ENCODE measurements at regions not wholly inside any gene's neighbourhood (a gene's known extent, or its start where the extent isn't known, plus 50 kb on each side); places are given as distances from the start of the nearest gene placed in this dataset.

GRCh38 chr1:96416111-96416595 is 305.4 kb upstream of the PTBP2 start:
- Histone ChIP-seq H3K4me1 (replicated peaks; ENCODE audit: insufficient read depth) (no peaks in the 10 kb centered on the region), H3K27ac (no peak overlapping the region), H3K9me2 (ENCODE audit: insufficient read depth) (no peaks in the 10 kb centered on the region; the same call in 1 of the 2 replicates), H3K9me3 (ENCODE audit: insufficient read depth, low read depth) (no peaks in the 10 kb centered on the region), H3K36me3 (ENCODE audit: low read depth) (no peaks in the 10 kb centered on the region), H3K79me2 (ENCODE audit: low read depth) (no peaks in the 10 kb centered on the region), H3F3A (ENCODE audit: insufficient read depth, low read depth) (no peaks in the 10 kb centered on the region), H4K20me1 (ENCODE audit: insufficient read depth) (no peaks in the 10 kb centered on the region), H3K27me3 (ENCODE audit: insufficient read depth, low read depth) (no peaks in the 10 kb centered on the region), H3K4me3 (no peak overlapping the region), H3K4me2 (no peak overlapping the region), H2AFZ (0 out of 2 replicates have a peak overlapping the region, but pooled peaks have one; percentile 1)
- no TSS peak for BruUV-seq (replicated peaks)
- ChIA-PET CTCF (no interaction called here), POLR2A (ENCODE audit: unreplicated experiment) (no interaction called here)
- no peak for DNase-seq
- TF ChIP-seq EZH2 (IDR thresholded peaks at IDR 0.05; ENCODE audit: low read depth) = no peak
- TF ChIP-seq CTCF (conservative IDR thresholded peaks at IDR 0.05) = no peak
- intact Hi-C loops (cut with micrococcal nuclease; ENCODE audit: unreplicated experiment) = no loop called here

GRCh38 chr1:96416701-96417444 is 304.7 kb upstream of the PTBP2 start:
- Histone ChIP-seq H3K27me3 (ENCODE audit: insufficient read depth, low read depth) (no peaks in the 10 kb centered on the region), H3K9me3 (ENCODE audit: insufficient read depth, low read depth) (no peaks in the 10 kb centered on the region), H2AFZ (0 out of 2 replicates have a peak overlapping the region, but pooled peaks have one; percentile 1), H3K79me2 (ENCODE audit: low read depth) (no peaks in the 10 kb centered on the region), H3K4me1 (replicated peaks; ENCODE audit: insufficient read depth) (no peaks in the 10 kb centered on the region), H3K4me3 (no peak overlapping the region), H3F3A (ENCODE audit: insufficient read depth, low read depth) (no peaks in the 10 kb centered on the region), H3K36me3 (ENCODE audit: low read depth) (no peaks in the 10 kb centered on the region), H3K27ac (no peak overlapping the region), H3K9me2 (ENCODE audit: insufficient read depth) (no peaks in the 10 kb centered on the region; the same call in 1 of the 2 replicates), H4K20me1 (ENCODE audit: insufficient read depth) (no peaks in the 10 kb centered on the region), H3K4me2 (no peak overlapping the region)
- DNase-seq = no peak
- no TSS peak for BruUV-seq (replicated peaks)
- intact Hi-C loops (cut with micrococcal nuclease; ENCODE audit: unreplicated experiment) = no loop called here
- no peak for TF ChIP-seq CTCF (conservative IDR thresholded peaks at IDR 0.05)
- no peak for TF ChIP-seq EZH2 (IDR thresholded peaks at IDR 0.05; ENCODE audit: low read depth)
- POLR2A ChIA-PET (ENCODE audit: unreplicated experiment) = no interaction called here
- CTCF ChIA-PET = no interaction called here

GRCh38 chr1:96418969-96419368 is 302.6 kb upstream of the PTBP2 start:
- TF ChIP-seq EZH2 (IDR thresholded peaks at IDR 0.05; ENCODE audit: low read depth) (no peak), CTCF (conservative IDR thresholded peaks at IDR 0.05) (no peak)
- H3K36me3 ChIP-seq (ENCODE audit: low read depth) = no peaks in the 10 kb centered on the region
- no peak for DNase-seq
- H3F3A ChIP-seq (ENCODE audit: insufficient read depth, low read depth) = no peaks in the 10 kb centered on the region
- H3K9me3 ChIP-seq (ENCODE audit: insufficient read depth, low read depth) = no peaks in the 10 kb centered on the region
- no TSS peak for BruUV-seq (replicated peaks)
- intact Hi-C loops (cut with micrococcal nuclease; ENCODE audit: unreplicated experiment) = no loop called here
- H3K4me1 ChIP-seq (replicated peaks; ENCODE audit: insufficient read depth) = no peaks in the 10 kb centered on the region
- no peak overlapping the region for H2AFZ ChIP-seq
- POLR2A ChIA-PET (ENCODE audit: unreplicated experiment) = no interaction called here
- no peak overlapping the region for H3K4me2 ChIP-seq
- H4K20me1 ChIP-seq (ENCODE audit: insufficient read depth) = no peaks in the 10 kb centered on the region
- CTCF ChIA-PET = no interaction called here
- H3K27me3 ChIP-seq (ENCODE audit: insufficient read depth, low read depth) = no peaks in the 10 kb centered on the region
- H3K27ac ChIP-seq = no peak overlapping the region
- no peaks in the 10 kb centered on the region; the same call in 1 of the 2 replicates for H3K9me2 ChIP-seq (ENCODE audit: insufficient read depth)
- H3K79me2 ChIP-seq (ENCODE audit: low read depth) = no peaks in the 10 kb centered on the region
- H3K4me3 ChIP-seq = no peak overlapping the region

Data from PC-9 (cell line).